Endothelial cell of umbilical vein (primary cell): ENCODE measurements at regions not wholly inside any gene's neighbourhood (a gene's known extent, or its start where the extent isn't known, plus 50 kb on each side); places are given as distances from the start of the nearest gene placed in this dataset.

Experiments used
- CTCF ChIP-seq, 2 donors: IDR thresholded peaks; 1 replicate in 1 of 2; 2 replicates in 1 of 2; pipeline ENCODE4 v1.5.1; 2011; ENCODE audit warnings: low read length in 2 of 2, mild to moderate bottlenecking in 2 of 2, moderate library complexity in 2 of 2, control low read depth in 1 of 2, inconsistent platforms in 1 of 2, low read depth in 1 of 2; ENCODE audit not compliant: insufficient read depth in 1 of 2; ENCODE audit errors: extremely low read depth in 1 of 2
- POLR2AphosphoS5 ChIP-seq: IDR thresholded peaks from 2 replicates; pipeline ENCODE4 v1.6.1; 2012; ENCODE audit warnings: low read depth, mild to moderate bottlenecking, control low read depth, low read length, moderate library complexity; ENCODE audit not compliant: insufficient read depth

- TF ChIP-seq CTCF (IDR thresholded peaks at IDR 0.05; ENCODE audit: extremely low read depth in 1 of 2, insufficient read depth in 1 of 2, low read depth in 1 of 2, low read length in 2 of 2) = no peak
- no peak for TF ChIP-seq POLR2AphosphoS5
Observed at GRCh38 chr4:188387179-188387791, 248.0 kb downstream of the TRIML1 start.
